22Rv1 (cell line): ENCODE measurements at regions not wholly inside any gene's neighbourhood (a gene's known extent, or its start where the extent isn't known, plus 50 kb on each side); places are given as distances from the start of the nearest gene placed in this dataset.

Experiments
- H3K27ac ChIP-seq: fragments of 450-650 bp; 2 replicates; pipeline ENCODE4 v1.5.1; 2017
- CTCF ChIP-seq: fragments of 450-650 bp; IDR thresholded peaks from 2 replicates; pipeline ENCODE4 v1.5.1; 2017; ENCODE audit warnings: mild to moderate bottlenecking
- ZFX ChIP-seq: fragments of 450-650 bp; IDR thresholded peaks from 2 replicates; pipeline ENCODE4 v1.6.1; 2017; ENCODE audit warnings: antibody characterized with exemption, borderline replicate concordance

- TF ChIP-seq ZFX = no peak
- no peak for TF ChIP-seq CTCF
- H3K27ac ChIP-seq = no peak overlapping the region
Observed at GRCh38 chr4:180203349-180203748, 2039.9 kb upstream of the TENM3 start.

- H3K27ac ChIP-seq = no peak overlapping the region
- TF ChIP-seq ZFX (no peak), CTCF (no peak)
Observed at GRCh38 chr4:180205276-180205675, 2037.9 kb upstream of the TENM3 start.

DNA sequence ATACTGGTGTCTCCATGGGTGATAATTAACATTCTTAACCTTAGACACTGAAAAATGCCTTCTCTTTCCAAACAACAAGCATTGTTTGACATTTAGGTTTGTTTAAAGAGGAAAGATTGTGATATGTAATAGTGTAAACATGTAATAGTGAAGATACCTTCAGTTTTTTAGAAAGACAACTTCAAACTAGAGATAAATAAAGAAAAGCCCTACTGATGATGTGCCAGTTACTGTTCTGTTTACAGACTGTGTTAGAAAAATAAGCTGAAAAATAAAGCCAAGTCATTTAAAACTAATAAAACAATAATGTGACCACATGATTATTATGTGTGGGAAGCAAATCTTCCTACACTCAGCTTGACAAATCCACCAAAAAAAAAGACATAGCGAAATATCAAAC is 2035.3 kb upstream of the TENM3 start:
- H3K27ac ChIP-seq = peak overlapping the region; percentile 16; the same call in 1 of the 2 replicates
- TF ChIP-seq CTCF (no peak), ZFX (no peak)

GRCh38 chr4:180217070-180217469 is 2026.1 kb upstream of the TENM3 start:
- H3K27ac ChIP-seq = no peak overlapping the region
- no peak for TF ChIP-seq ZFX
- no peak for TF ChIP-seq CTCF

GRCh38 chr4:180219080-180219479 is 2024.1 kb upstream of the TENM3 start:
- no peak overlapping the region for H3K27ac ChIP-seq
- TF ChIP-seq CTCF (no peak), ZFX (no peak)

- TF ChIP-seq CTCF = no peak
- TF ChIP-seq ZFX = no peak
- no peak overlapping the region for H3K27ac ChIP-seq
Observed at GRCh38 chr4:180225977-180226376, 2017.2 kb upstream of the TENM3 start.

DNA sequence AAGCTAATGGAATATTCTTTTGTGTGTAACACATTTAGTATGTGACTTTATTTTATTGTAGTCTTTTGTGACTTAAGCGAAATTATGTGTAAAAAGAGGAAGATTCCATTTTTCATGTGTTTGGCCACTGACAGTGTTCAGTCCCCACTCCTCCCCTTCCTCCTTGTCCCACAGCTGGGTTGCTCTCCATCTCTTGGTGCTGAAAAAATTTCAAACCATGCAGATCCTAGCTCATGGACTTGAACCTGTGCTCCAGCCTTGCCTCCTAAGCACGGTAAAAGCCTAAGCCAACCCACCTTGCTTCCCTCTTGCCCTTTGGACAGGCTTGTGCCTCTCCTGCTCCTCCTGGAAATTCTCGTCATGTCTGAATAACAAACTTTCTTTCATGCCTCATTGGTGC is 2008.5 kb upstream of the TENM3 start:
- H3K27ac ChIP-seq = no peak overlapping the region
- no peak for TF ChIP-seq CTCF
- TF ChIP-seq ZFX = no peak
